Ammon's horn (tissue), 1 donor: ENCODE measurements at regions not wholly inside any gene's neighbourhood (a gene's known extent, or its start where the extent isn't known, plus 50 kb on each side); places are given as distances from the start of the nearest gene placed in this dataset.

Experiments used
- DNase-seq: peaks from one replicate; pipeline ENCODE4 v3.0.0-alpha.2; 2016; ENCODE audit warnings: low spot score

GRCh38 chr2:236745420-236746210, 176.0 kb downstream of the ACKR3 start:
- DNase-seq: no peak

GRCh38 chr2:236746833-236747232, 177.2 kb downstream of the ACKR3 start:
- no peak for DNase-seq

- DNase-seq: no peak
Observed at GRCh38 chr2:236747426-236747825, 177.8 kb downstream of the ACKR3 start.

GRCh38 chr2:236747925-236748324, 178.3 kb downstream of the ACKR3 start:
- DNase-seq: no peak

GRCh38 chr2:236748385-236748784, 178.8 kb downstream of the ACKR3 start:
- DNase-seq: no peak

- no peak for DNase-seq
Observed at GRCh38 chr2:236748801-236749200, 179.2 kb downstream of the ACKR3 start.

- no peak for DNase-seq
Observed at GRCh38 chr2:236749346-236749745, 179.7 kb downstream of the ACKR3 start.

GRCh38 chr2:236752096-236752495, 182.5 kb downstream of the ACKR3 start:
- no peak for DNase-seq

- DNase-seq: peak; percentile 21
Observed at GRCh38 chr2:236753606-236754270, 184.1 kb downstream of the ACKR3 start.

GRCh38 chr2:236754271-236754944, 184.8 kb downstream of the ACKR3 start:
- DNase-seq: no peak

- no peak for DNase-seq
Observed at GRCh38 chr2:236755278-236755840, 185.7 kb downstream of the ACKR3 start.

- no peak for DNase-seq
Observed at GRCh38 chr2:236758406-236758805, 188.8 kb downstream of the ACKR3 start.

- DNase-seq: no peak
Observed at GRCh38 chr2:236760246-236760645, 190.6 kb downstream of the ACKR3 start.

GRCh38 chr2:236761358-236761757, 191.7 kb downstream of the ACKR3 start:
- no peak for DNase-seq

GRCh38 chr2:236762628-236763027, 193.0 kb downstream of the ACKR3 start:
- no peak for DNase-seq

- DNase-seq: no peak
Observed at GRCh38 chr2:236763857-236764256, 194.2 kb downstream of the ACKR3 start.

- DNase-seq: no peak
Observed at GRCh38 chr2:236764716-236765115, 195.1 kb downstream of the ACKR3 start.

GRCh38 chr2:236765478-236765877, 195.9 kb downstream of the ACKR3 start:
- no peak for DNase-seq

GRCh38 chr2:236766850-236767249, 197.2 kb downstream of the ACKR3 start:
- DNase-seq: no peak

GRCh38 chr2:236767941-236768340, 198.3 kb downstream of the ACKR3 start:
- DNase-seq: no peak

GRCh38 chr2:236768393-236769140, 198.9 kb downstream of the ACKR3 start:
- no peak for DNase-seq
